ENCODE measurements at regions not wholly inside any gene's neighbourhood (a gene's known extent, or its start where the extent isn't known, plus 50 kb on each side); places are given as distances from the start of the nearest gene placed in this dataset.

DNA sequence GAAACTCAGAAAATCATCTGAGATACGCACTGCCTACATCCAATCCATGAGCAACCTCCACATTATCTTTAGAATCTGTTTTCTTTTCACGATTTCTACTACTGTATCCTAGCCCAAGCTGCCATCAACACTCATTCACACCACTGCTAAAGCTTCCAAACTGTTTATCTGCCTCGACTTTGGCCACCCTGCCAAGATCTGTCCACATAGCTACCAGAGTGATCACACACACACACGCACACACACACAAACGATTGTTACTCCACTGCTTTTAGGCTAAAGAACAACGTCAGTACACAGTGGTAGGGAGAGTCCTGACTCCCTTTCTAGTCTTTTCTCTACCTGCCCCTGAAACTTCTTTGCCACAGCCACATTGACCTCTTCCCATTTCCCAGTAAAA, 142.0 kb downstream of the CCDC71L start:
- Histone ChIP-seq H3K4me1 (ENCODE audit: control insufficient read depth in 5 of 5, insufficient read depth in 5 of 5, low read length in 5 of 5) (no peaks in the 10 kb centered on the region), H3K36me3 (ENCODE audit: control insufficient read depth in 4 of 4, insufficient read depth in 4 of 4, low read length in 4 of 4) (no peaks in the 10 kb centered on the region), H3K9ac (ENCODE audit: insufficient read depth in 1 of 2, low read length in 2 of 2) (no peak overlapping the region), H3K9me3 (ENCODE audit: control insufficient read depth in 4 of 4, insufficient read depth in 3 of 4, low read length in 3 of 4) (no peaks in the 10 kb centered on the region), H3K4me3 (no peak overlapping the region), H3K27ac (ENCODE audit: low read depth in 1 of 2, low read length in 1 of 2) (no peak overlapping the region), H3K27me3 (ENCODE audit: control insufficient read depth in 3 of 3, insufficient read depth in 3 of 3, low read length in 2 of 3) (peaks cover 0 to 3% (median 0%) of the 10 kb centered on the region in 3 donors)
- TF ChIP-seq, protein P1, sequence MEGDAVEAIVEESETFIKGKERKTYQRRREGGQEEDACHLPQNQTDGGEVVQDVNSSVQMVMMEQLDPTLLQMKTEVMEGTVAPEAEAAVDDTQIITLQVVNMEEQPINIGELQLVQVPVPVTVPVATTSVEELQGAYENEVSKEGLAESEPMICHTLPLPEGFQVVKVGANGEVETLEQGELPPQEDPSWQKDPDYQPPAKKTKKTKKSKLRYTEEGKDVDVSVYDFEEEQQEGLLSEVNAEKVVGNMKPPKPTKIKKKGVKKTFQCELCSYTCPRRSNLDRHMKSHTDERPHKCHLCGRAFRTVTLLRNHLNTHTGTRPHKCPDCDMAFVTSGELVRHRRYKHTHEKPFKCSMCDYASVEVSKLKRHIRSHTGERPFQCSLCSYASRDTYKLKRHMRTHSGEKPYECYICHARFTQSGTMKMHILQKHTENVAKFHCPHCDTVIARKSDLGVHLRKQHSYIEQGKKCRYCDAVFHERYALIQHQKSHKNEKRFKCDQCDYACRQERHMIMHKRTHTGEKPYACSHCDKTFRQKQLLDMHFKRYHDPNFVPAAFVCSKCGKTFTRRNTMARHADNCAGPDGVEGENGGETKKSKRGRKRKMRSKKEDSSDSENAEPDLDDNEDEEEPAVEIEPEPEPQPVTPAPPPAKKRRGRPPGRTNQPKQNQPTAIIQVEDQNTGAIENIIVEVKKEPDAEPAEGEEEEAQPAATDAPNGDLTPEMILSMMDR (IDR thresholded peaks at IDR 0.05; ENCODE audit: control extremely low read depth, extremely low read depth), result no peak
- ATAC-seq (ENCODE audit: insufficient read depth, low FRiP score), result no peak
- WGBS, 2 donors, result 76 to 88% methylated on average over 6 of the region's 6 CpGs
- DNase-seq, result no peak

DNA sequence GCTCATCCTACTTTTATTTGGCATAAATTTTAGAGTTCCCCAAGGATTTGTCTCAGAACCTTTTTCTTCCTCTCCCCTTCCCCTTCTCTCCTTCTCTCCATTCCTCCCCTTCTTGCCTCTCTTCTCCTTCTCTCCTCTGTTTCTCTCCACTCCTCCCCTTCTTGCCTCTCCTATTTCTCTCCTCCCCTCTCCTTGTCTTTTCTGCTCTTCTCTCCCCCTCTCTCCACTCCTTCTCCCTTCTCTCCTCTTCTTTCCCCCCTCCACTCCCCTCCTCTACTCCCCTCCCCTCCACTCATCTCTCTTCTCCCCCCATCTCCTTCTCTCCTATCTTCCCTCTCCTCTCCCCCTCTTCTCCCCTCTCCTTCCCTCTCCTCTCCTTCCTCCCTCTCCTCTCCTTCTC, 142.7 kb downstream of the CCDC71L start:
- peaks cover 0 to 3% (median 0%) of the 10 kb centered on the region in 3 donors for H3K27me3 ChIP-seq (ENCODE audit: control insufficient read depth in 3 of 3, insufficient read depth in 3 of 3, low read length in 2 of 3)
- H3K9me3 ChIP-seq (ENCODE audit: control insufficient read depth in 4 of 4, insufficient read depth in 3 of 4, low read length in 3 of 4), result no peaks in the 10 kb centered on the region
- DNase-seq (no peak), ATAC-seq (ENCODE audit: insufficient read depth, low FRiP score) (no peak)
- H3K4me3 ChIP-seq, result no peak overlapping the region
- TF ChIP-seq, protein P1 (IDR thresholded peaks at IDR 0.05; ENCODE audit: control extremely low read depth, extremely low read depth), result no peak
- H3K27ac ChIP-seq (ENCODE audit: low read depth in 1 of 2, low read length in 1 of 2), result no peak overlapping the region
- no peaks in the 10 kb centered on the region for H3K36me3 ChIP-seq (ENCODE audit: control insufficient read depth in 4 of 4, insufficient read depth in 4 of 4, low read length in 4 of 4)
- H3K4me1 ChIP-seq (ENCODE audit: control insufficient read depth in 5 of 5, insufficient read depth in 5 of 5, low read length in 5 of 5), result no peaks in the 10 kb centered on the region
- no peak overlapping the region for H3K9ac ChIP-seq (ENCODE audit: insufficient read depth in 1 of 2, low read length in 2 of 2)

DNA sequence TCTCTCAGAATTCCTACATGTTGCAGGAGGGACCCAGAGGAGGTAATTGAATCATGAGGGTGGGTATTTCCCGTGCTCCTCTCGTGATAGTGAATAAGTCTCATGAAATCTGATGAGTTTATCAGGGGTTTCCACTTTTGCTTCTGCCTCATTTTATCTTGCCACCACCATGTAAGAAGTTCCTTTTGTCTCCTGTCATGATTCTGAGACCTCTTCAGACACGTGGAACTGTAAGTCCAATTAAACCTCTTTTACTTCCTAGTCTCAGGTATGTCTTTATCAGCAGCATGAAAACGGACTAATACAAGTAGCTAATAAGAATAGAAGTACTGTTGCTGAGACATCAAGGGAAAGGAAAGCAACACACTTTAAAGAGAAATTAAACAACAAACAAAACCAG, 143.4 kb downstream of the CCDC71L start:
- Histone ChIP-seq H3K9me3 (ENCODE audit: control insufficient read depth in 4 of 4, insufficient read depth in 3 of 4, low read length in 3 of 4) (no peaks in the 10 kb centered on the region), H3K4me3 (no peak overlapping the region), H3K36me3 (ENCODE audit: control insufficient read depth in 4 of 4, insufficient read depth in 4 of 4, low read length in 4 of 4) (no peaks in the 10 kb centered on the region), H3K4me1 (ENCODE audit: control insufficient read depth in 5 of 5, insufficient read depth in 5 of 5, low read length in 5 of 5) (no peaks in the 10 kb centered on the region), H3K27ac (ENCODE audit: low read depth in 1 of 2, low read length in 1 of 2) (no peak overlapping the region), H3K27me3 (ENCODE audit: control insufficient read depth in 3 of 3, insufficient read depth in 3 of 3, low read length in 2 of 3) (peaks cover 0 to 3% (median 0%) of the 10 kb centered on the region in 3 donors), H3K9ac (ENCODE audit: insufficient read depth in 1 of 2, low read length in 2 of 2) (no peak overlapping the region)
- 82 to 88% methylated on average over 4 of the region's 4 CpGs for WGBS, 2 donors
- TF ChIP-seq, protein P1 (IDR thresholded peaks at IDR 0.05; ENCODE audit: control extremely low read depth, extremely low read depth), result no peak
- ATAC-seq (ENCODE audit: insufficient read depth, low FRiP score), result no peak
- no peak for DNase-seq

DNA sequence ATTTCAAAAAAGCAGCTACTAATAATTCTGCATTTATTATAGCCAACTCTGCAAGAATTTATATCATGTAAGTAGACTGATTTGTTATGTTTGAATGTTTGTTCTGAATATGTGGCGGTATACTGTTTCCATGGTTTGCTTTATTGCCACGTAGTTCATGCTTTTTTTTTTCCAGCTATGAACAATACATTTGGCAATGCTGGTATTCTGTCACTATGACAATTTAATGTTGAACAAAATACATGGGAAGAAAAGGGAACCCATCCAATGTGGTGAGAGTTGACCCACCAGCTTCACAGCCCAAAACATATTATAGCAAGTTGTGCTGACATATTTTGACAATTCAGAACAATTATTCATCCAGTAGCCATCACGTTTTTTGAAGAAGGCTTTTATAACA, 145.6 kb downstream of the CCDC71L start:
- 74 to 89% methylated on average over 3 of the region's 3 CpGs for WGBS, 2 donors
- Histone ChIP-seq H3K27me3 (ENCODE audit: control insufficient read depth in 3 of 3, insufficient read depth in 3 of 3, low read length in 2 of 3) (peaks cover 0 to 3% (median 0%) of the 10 kb centered on the region in 3 donors), H3K4me3 (no peak overlapping the region), H3K4me1 (ENCODE audit: control insufficient read depth in 5 of 5, insufficient read depth in 5 of 5, low read length in 5 of 5) (no peaks in the 10 kb centered on the region), H3K9ac (ENCODE audit: insufficient read depth in 1 of 2, low read length in 2 of 2) (no peak overlapping the region), H3K27ac (ENCODE audit: low read depth in 1 of 2, low read length in 1 of 2) (no peak overlapping the region), H3K9me3 (ENCODE audit: control insufficient read depth in 4 of 4, insufficient read depth in 3 of 4, low read length in 3 of 4) (no peaks in the 10 kb centered on the region), H3K36me3 (ENCODE audit: control insufficient read depth in 4 of 4, insufficient read depth in 4 of 4, low read length in 4 of 4) (no peaks in the 10 kb centered on the region)
- TF ChIP-seq, protein P1 (IDR thresholded peaks at IDR 0.05; ENCODE audit: control extremely low read depth, extremely low read depth), result no peak
- ATAC-seq (ENCODE audit: insufficient read depth, low FRiP score), result no peak
- no peak for DNase-seq

Measured in lung (tissue), 11 donors.